ENCODE measurements at regions not wholly inside any gene's neighbourhood (a gene's known extent, or its start where the extent isn't known, plus 50 kb on each side); places are given as distances from the start of the nearest gene placed in this dataset.
"Not testable (repeated sequence)": the region's sequence is repeated elsewhere in the genome, so short reads cannot be mapped to it uniquely, and the experiment has no call there.

- Mint-ChIP-seq H3K4me1 (ENCODE audit: low read depth, unreplicated experiment) (no peaks in the 10 kb centered on the region), H3K27me3 (ENCODE audit: unreplicated experiment) (peaks cover 3% of the 10 kb centered on the region), H3K36me3 (ENCODE audit: unreplicated experiment) (no peaks in the 10 kb centered on the region), H3K27ac (ENCODE audit: unreplicated experiment) (no peak overlapping the region), H3K4me3 (ENCODE audit: unreplicated experiment) (no peak overlapping the region), H3K9me3 (ENCODE audit: unreplicated experiment) (peaks cover 1% of the 10 kb centered on the region)
- TF ChIP-seq CTCF (IDR thresholded peaks at IDR 0.05; ENCODE audit: partially characterized antibody, unreplicated experiment) = no peak
- no peak for DNase-seq
These were observed 446.7 kb downstream of the DOK5 start for GRCh38 chr20:54922096-54922495.

- Mint-ChIP-seq H3K27me3 (ENCODE audit: unreplicated experiment) (peaks cover 2% of the 10 kb centered on the region), H3K4me1 (ENCODE audit: low read depth, unreplicated experiment) (no peaks in the 10 kb centered on the region), H3K27ac (ENCODE audit: unreplicated experiment) (no peak overlapping the region), H3K36me3 (ENCODE audit: unreplicated experiment) (no peaks in the 10 kb centered on the region), H3K4me3 (ENCODE audit: unreplicated experiment) (no peak overlapping the region), H3K9me3 (ENCODE audit: unreplicated experiment) (peaks cover 1% of the 10 kb centered on the region)
- no peak for TF ChIP-seq CTCF (IDR thresholded peaks at IDR 0.05; ENCODE audit: partially characterized antibody, unreplicated experiment)
- no peak for DNase-seq
These were observed 445.1 kb downstream of the DOK5 start for GRCh38 chr20:54920491-54920890.

GRCh38 chr20:54918993-54919392 lies 443.6 kb downstream of the DOK5 start:
- H3K9me3 Mint-ChIP-seq (ENCODE audit: unreplicated experiment); H3K36me3 Mint-ChIP-seq (ENCODE audit: unreplicated experiment); H3K27me3 Mint-ChIP-seq (ENCODE audit: unreplicated experiment); H3K27ac Mint-ChIP-seq (ENCODE audit: unreplicated experiment); DNase-seq; H3K4me1 Mint-ChIP-seq (ENCODE audit: low read depth, unreplicated experiment); H3K4me3 Mint-ChIP-seq (ENCODE audit: unreplicated experiment): not testable (repeated sequence)

GRCh38 chr20:54914995-54915394 lies 439.6 kb downstream of the DOK5 start:
- Mint-ChIP-seq H3K4me1 (ENCODE audit: low read depth, unreplicated experiment) (no peaks in the 10 kb centered on the region), H3K36me3 (ENCODE audit: unreplicated experiment) (no peaks in the 10 kb centered on the region), H3K9me3 (ENCODE audit: unreplicated experiment) (peaks cover 1% of the 10 kb centered on the region), H3K27ac (ENCODE audit: unreplicated experiment) (no peak overlapping the region), H3K27me3 (ENCODE audit: unreplicated experiment) (peaks cover 2% of the 10 kb centered on the region), H3K4me3 (ENCODE audit: unreplicated experiment) (no peak overlapping the region)
- no peak for DNase-seq
- no peak for TF ChIP-seq CTCF (IDR thresholded peaks at IDR 0.05; ENCODE audit: partially characterized antibody, unreplicated experiment)

- no peaks in the 10 kb centered on the region for H3K4me1 Mint-ChIP-seq (ENCODE audit: low read depth, unreplicated experiment)
- no peak overlapping the region for H3K4me3 Mint-ChIP-seq (ENCODE audit: unreplicated experiment)
- H3K27ac Mint-ChIP-seq (ENCODE audit: unreplicated experiment) = no peak overlapping the region
- H3K27me3 Mint-ChIP-seq (ENCODE audit: unreplicated experiment) = no peaks in the 10 kb centered on the region
- no peak for TF ChIP-seq CTCF (IDR thresholded peaks at IDR 0.05; ENCODE audit: partially characterized antibody, unreplicated experiment)
- no peaks in the 10 kb centered on the region for H3K36me3 Mint-ChIP-seq (ENCODE audit: unreplicated experiment)
- DNase-seq = no peak
- peaks cover 2% of the 10 kb centered on the region for H3K9me3 Mint-ChIP-seq (ENCODE audit: unreplicated experiment)
These were observed 434.3 kb downstream of the DOK5 start for GRCh38 chr20:54909702-54910101.

GRCh38 chr20:54906134-54906533 lies 430.7 kb downstream of the DOK5 start:
- not testable (repeated sequence) for H3K36me3 Mint-ChIP-seq (ENCODE audit: unreplicated experiment); H3K27me3 Mint-ChIP-seq (ENCODE audit: unreplicated experiment); DNase-seq; H3K4me1 Mint-ChIP-seq (ENCODE audit: low read depth, unreplicated experiment); H3K9me3 Mint-ChIP-seq (ENCODE audit: unreplicated experiment); H3K27ac Mint-ChIP-seq (ENCODE audit: unreplicated experiment); H3K4me3 Mint-ChIP-seq (ENCODE audit: unreplicated experiment)

Measured in glutamatergic neuron (in vitro differentiated cells).